GM18951 (cell line): ENCODE measurements at regions not wholly inside any gene's neighbourhood (a gene's known extent, or its start where the extent isn't known, plus 50 kb on each side); places are given as distances from the start of the nearest gene placed in this dataset.

ENCODE experiments used
- POLR2A ChIP-seq: IDR thresholded peaks from 4 replicates; pipeline ENCODE4 v1.6.1; 2011; ENCODE audit warnings: mild to moderate bottlenecking; ENCODE audit not compliant: insufficient read length, insufficient read depth; ENCODE audit errors: extremely low read depth
- in situ Hi-C: fragments of 300-500 bp; cut with MboI; formaldehyde crosslinking; loops from one replicate; pipeline ENCODE4 v1.12.0; 2022; ENCODE audit warnings: low sequenced_read_pairs, mixed read lengths, inconsistent platforms; ENCODE audit not compliant: unreplicated experiment

DNA sequence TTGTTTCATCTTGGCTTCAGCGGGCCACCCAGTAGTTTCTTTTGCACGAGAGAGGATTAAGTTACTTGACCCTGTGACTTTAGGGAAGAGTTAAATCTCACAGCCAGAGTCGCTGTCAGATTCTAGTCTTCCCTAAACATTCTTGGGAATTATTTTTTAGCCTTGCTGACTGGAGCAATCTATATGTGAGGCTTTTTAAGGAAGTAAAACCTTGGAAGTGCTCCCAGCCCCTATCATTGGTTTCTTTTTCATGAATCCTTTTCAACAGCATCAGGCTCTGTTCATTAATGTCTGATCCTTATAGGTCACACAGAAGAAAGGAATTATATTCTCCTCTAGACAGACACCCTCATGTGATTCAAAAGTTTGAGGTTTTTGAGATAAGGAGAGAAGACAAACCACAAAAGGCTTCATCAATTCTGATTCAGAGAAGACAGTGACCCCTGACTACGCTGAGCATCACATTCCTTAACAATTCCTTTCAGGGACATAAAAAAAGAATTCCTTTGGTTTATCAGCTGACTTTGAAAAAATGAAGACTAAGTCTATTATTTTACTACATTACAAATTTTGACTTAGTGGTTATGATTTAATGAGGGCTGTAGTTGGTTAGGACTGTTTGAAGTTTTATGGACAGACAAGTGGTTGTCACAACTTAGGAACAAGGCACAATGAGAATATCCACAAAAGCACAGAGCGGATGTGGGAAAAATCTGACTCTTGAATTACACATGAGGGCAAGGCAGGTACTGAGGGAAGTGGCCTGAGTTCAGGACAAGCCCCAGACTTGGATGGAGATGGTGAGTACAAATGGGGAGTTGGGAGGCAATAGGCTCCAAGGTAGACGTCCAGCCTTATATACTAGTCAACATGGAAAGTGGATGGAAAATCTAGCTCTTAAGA, 171.1 kb upstream of the STT3B start:
- in situ Hi-C loops, result no loop called here
- TF ChIP-seq POLR2A, result no peak

DNA sequence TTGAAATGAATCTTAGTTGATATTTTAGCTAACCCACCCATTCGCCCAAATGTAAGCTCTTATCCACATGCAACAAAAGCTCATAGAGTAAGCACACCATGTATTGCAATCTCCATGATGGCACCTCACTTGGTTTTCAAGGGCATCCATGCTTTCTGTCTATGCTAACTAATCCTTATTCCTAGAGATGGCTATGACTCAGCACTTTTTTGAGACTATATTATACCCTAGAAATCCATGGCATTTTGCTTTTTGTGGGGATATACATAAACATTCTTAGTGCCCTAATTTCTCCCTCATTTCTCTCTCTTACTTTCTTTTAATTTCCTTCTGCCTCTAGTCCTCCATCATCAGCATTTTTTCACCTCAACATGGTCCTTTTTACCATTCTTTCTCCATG, 168.5 kb upstream of the STT3B start:
- no peak for TF ChIP-seq POLR2A
- in situ Hi-C loops, result no loop called here

- TF ChIP-seq POLR2A, result no peak
- in situ Hi-C loops, result no loop called here
Observed at GRCh38 chr3:31364711-31365110, 168.0 kb upstream of the STT3B start.

DNA sequence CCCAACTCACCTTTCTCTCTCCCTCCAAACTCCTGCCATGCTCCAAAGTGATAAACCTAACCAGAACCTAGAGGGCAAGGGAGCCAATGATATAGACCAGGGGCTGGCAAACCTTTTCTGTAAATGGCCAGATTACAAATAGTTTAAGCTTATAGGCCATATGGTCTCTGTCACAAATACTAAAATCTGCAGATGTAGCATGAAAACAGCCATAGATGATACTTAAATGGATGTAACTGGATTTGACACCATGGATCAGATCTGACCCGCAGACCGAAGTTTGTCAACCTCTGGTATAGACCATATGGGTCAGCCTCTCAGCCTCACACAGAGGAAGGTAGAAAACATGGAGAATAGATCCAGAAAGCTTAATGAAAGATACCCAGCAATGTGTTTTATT, 165.2 kb upstream of the STT3B start:
- in situ Hi-C loops, result no loop called here
- no peak for TF ChIP-seq POLR2A

GRCh38 chr3:31369637-31370379, 162.9 kb upstream of the STT3B start:
- in situ Hi-C loops, result no loop called here

GRCh38 chr3:31370380-31370666, 162.4 kb upstream of the STT3B start:
- no peak for TF ChIP-seq POLR2A
- in situ Hi-C loops, result no loop called here

More at GRCh38 chr3:31369637-31370379, 162.9 kb upstream of the STT3B start:
- TF ChIP-seq POLR2A, result no peak

GRCh38 chr3:31370681-31371080, 162.0 kb upstream of the STT3B start:
- TF ChIP-seq POLR2A, result no peak
- in situ Hi-C loops, result no loop called here

GRCh38 chr3:31371484-31372177, 161.1 kb upstream of the STT3B start:
- in situ Hi-C loops, result no loop called here
- TF ChIP-seq POLR2A, result no peak

DNA sequence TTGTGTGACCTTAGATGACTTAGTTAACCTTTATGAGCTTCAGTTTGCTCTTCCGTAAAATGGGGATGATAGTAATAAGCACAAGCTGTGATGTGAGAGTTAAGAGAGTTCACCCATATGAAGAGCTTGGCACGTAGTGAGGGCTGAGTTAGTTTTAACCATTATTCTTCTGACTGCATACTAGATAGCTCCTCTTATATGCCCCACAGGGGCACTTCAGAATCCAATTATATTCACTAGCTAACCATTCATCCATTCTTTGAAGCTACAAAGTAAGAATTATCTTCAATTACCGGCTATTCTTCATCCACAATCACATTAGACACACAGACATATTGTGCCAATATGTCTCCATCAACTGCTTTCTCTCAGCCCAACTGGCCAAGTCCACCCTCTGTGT, 159.0 kb upstream of the STT3B start:
- in situ Hi-C loops, result no loop called here
- no peak for TF ChIP-seq POLR2A

DNA sequence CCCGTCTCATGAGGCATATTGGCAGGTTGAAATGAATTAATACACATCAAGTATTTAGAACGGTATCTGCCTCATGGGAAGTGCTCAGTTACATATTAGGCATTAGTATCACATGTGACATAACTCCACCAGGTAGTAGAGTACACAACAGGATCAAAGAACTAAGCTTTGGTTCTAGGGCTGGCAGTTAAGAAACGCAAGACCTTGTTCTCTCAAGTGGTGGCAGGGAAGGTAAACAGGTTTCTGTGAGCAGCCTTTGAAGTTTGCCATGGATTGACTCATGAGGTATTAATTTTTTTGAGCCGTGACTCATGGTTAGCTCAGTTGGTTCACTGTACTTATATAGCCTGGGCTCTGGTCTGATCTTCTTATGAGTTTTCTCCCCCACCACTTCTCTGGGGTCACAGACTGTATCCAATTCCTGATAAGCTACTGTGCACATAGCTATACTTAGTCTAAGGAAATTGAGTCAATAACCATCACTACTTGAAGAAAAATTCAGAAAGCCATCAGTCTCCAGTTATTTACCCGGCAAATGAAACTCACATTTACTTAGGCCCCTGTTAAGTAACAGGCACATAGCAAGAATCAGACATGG, 155.6 kb upstream of the STT3B start:
- no peak for TF ChIP-seq POLR2A
- in situ Hi-C loops, result no loop called here

- no peak for TF ChIP-seq POLR2A
- in situ Hi-C loops, result no loop called here
Observed at GRCh38 chr3:31378231-31378630, 154.5 kb upstream of the STT3B start.

GRCh38 chr3:31379598-31379997, 153.1 kb upstream of the STT3B start:
- no peak for TF ChIP-seq POLR2A
- in situ Hi-C loops, result no loop called here

- no peak for TF ChIP-seq POLR2A
- in situ Hi-C loops, result no loop called here
Observed at GRCh38 chr3:31382856-31383255, 149.9 kb upstream of the STT3B start.
